PC-3 (cell line): ENCODE measurements at regions not wholly inside any gene's neighbourhood (a gene's known extent, or its start where the extent isn't known, plus 50 kb on each side); places are given as distances from the start of the nearest gene placed in this dataset.

Source experiments
- EZH2 ChIP-seq: fragments of 300-600 bp; sonication (generic); IDR thresholded peaks from one replicate; pipeline ENCODE4 v1.6.1; 2017; ENCODE audit warnings: antibody characterized with exemption, mild to moderate bottlenecking, low read length; ENCODE audit not compliant: unreplicated experiment
- TF ChIP-seq, protein P1 (sequence below): fragments of 300-600 bp; sonication (generic); conservative IDR thresholded peaks from 2 replicates; pipeline ENCODE4 v1.5.1; 2017; ENCODE audit warnings: antibody characterized with exemption, low read depth, mild to moderate bottlenecking, low read length

GRCh38 chr6:6439778-6440177 is 119.3 kb upstream of the F13A1 start:
- TF ChIP-seq, protein P1, sequence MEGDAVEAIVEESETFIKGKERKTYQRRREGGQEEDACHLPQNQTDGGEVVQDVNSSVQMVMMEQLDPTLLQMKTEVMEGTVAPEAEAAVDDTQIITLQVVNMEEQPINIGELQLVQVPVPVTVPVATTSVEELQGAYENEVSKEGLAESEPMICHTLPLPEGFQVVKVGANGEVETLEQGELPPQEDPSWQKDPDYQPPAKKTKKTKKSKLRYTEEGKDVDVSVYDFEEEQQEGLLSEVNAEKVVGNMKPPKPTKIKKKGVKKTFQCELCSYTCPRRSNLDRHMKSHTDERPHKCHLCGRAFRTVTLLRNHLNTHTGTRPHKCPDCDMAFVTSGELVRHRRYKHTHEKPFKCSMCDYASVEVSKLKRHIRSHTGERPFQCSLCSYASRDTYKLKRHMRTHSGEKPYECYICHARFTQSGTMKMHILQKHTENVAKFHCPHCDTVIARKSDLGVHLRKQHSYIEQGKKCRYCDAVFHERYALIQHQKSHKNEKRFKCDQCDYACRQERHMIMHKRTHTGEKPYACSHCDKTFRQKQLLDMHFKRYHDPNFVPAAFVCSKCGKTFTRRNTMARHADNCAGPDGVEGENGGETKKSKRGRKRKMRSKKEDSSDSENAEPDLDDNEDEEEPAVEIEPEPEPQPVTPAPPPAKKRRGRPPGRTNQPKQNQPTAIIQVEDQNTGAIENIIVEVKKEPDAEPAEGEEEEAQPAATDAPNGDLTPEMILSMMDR, result no peak
- TF ChIP-seq EZH2, result no peak
